Liver (tissue), 8 donors: ENCODE measurements at regions not wholly inside any gene's neighbourhood (a gene's known extent, or its start where the extent isn't known, plus 50 kb on each side); places are given as distances from the start of the nearest gene placed in this dataset.

Source experiments
- DNase-seq: peaks from one replicate; pipeline ENCODE4 v3.0.0-alpha.2; 2017; ENCODE audit warnings: low spot score
- H3K27ac ChIP-seq, 2 donors: one replicate each; pipeline ENCODE4 v1.7.0; 2013; ENCODE audit warnings: inconsistent platforms in 2 of 2, low read length in 2 of 2, control low read depth in 1 of 2, low read depth in 1 of 2, mild to moderate bottlenecking in 1 of 2
- H3K27me3 ChIP-seq, 4 donors: one replicate each; pipeline versions ENCODE4 v1.6.1 to v1.7.0; 2013; ENCODE audit warnings: low read length in 3 of 4, inconsistent platforms in 1 of 4, mild to moderate bottlenecking in 1 of 4, moderate library complexity in 1 of 4; ENCODE audit not compliant: control insufficient read depth in 4 of 4, insufficient read depth in 4 of 4
- H3K36me3 ChIP-seq, 4 donors: one replicate each; pipeline versions ENCODE4 v1.6.1 to v1.7.0; 2013; ENCODE audit warnings: low read length in 3 of 4, mild to moderate bottlenecking in 3 of 4, low read depth in 1 of 4, moderate library complexity in 1 of 4; ENCODE audit not compliant: control insufficient read depth in 4 of 4, insufficient read depth in 3 of 4
- H3K4me1 ChIP-seq, 4 donors: one replicate each; pipeline versions ENCODE4 v1.6.1 to v1.7.0; 2013; ENCODE audit warnings: low read length in 3 of 4, mild to moderate bottlenecking in 3 of 4, moderate library complexity in 1 of 4; ENCODE audit not compliant: control insufficient read depth in 4 of 4, insufficient read depth in 4 of 4
- H3K4me3 ChIP-seq, 3 donors: one replicate each; pipeline versions ENCODE4 v1.6.1 to v1.7.0; 2013; ENCODE audit warnings: low read length in 3 of 3, control low read depth in 1 of 3, low read depth in 1 of 3, mild to moderate bottlenecking in 1 of 3
- H3K9ac ChIP-seq, 2 donors: one replicate each; pipeline ENCODE4 v1.7.0; 2013; ENCODE audit warnings: low read length in 2 of 2, mild to moderate bottlenecking in 2 of 2, moderate library complexity in 2 of 2, control low read depth in 1 of 2, low read depth in 1 of 2
- H3K9me3 ChIP-seq, 4 donors: one replicate each; pipeline versions ENCODE4 v1.6.1 to v1.7.0; 2013; ENCODE audit warnings: low read length in 3 of 4; ENCODE audit not compliant: control insufficient read depth in 4 of 4
- EGR1 ChIP-seq, 2 donors: IDR thresholded peaks; 2 replicates each; pipeline ENCODE4 v1.6.1; 2016 to 2018; ENCODE audit warnings: antibody characterized with exemption in 2 of 2, low read depth in 2 of 2
- FOXA1 ChIP-seq: IDR thresholded peaks from 2 replicates; pipeline ENCODE4 v1.6.1; 2016; ENCODE audit warnings: antibody characterized with exemption
- FOXA2 ChIP-seq: IDR thresholded peaks from 2 replicates; pipeline ENCODE4 v1.6.1; 2016; ENCODE audit warnings: antibody characterized with exemption
- GABPA ChIP-seq, 2 donors: IDR thresholded peaks in 1 of 2; conservative IDR thresholded peaks in 1 of 2; 2 replicates each; pipeline ENCODE4 v1.6.1; 2016; ENCODE audit warnings: antibody characterized with exemption in 2 of 2, mild to moderate bottlenecking in 1 of 2, moderate library complexity in 1 of 2
- HNF4A ChIP-seq, 2 donors: conservative IDR thresholded peaks; 2 replicates each; pipeline ENCODE4 v1.6.1; 2016; ENCODE audit warnings: antibody characterized with exemption in 2 of 2, mild to moderate bottlenecking in 2 of 2
- HNF4G ChIP-seq: IDR thresholded peaks from 2 replicates; pipeline ENCODE4 v1.6.1; 2016; ENCODE audit warnings: antibody characterized with exemption
- JUND ChIP-seq, 2 donors: IDR thresholded peaks; 2 replicates each; pipeline ENCODE4 v1.6.1; 2016; ENCODE audit warnings: antibody characterized with exemption in 2 of 2
- NR2F2 ChIP-seq: IDR thresholded peaks from 2 replicates; pipeline ENCODE4 v1.6.1; 2016; ENCODE audit warnings: antibody characterized with exemption
- RAD21 ChIP-seq, 2 donors: IDR thresholded peaks; 2 replicates each; pipeline ENCODE4 v1.6.1; 2016; ENCODE audit warnings: antibody characterized with exemption in 2 of 2, mild to moderate bottlenecking in 2 of 2
- REST ChIP-seq: IDR thresholded peaks from 2 replicates; pipeline ENCODE4 v1.6.1; 2016; ENCODE audit warnings: antibody characterized with exemption, mild to moderate bottlenecking
- RXRA ChIP-seq, 2 donors: IDR thresholded peaks; 2 replicates each; pipeline ENCODE4 v1.6.1; 2017 to 2018; ENCODE audit warnings: antibody characterized with exemption in 2 of 2, mild to moderate bottlenecking in 1 of 2
- TAF1 ChIP-seq: conservative IDR thresholded peaks from 2 replicates; pipeline ENCODE4 v1.6.1; 2016; ENCODE audit warnings: antibody characterized with exemption, mild to moderate bottlenecking
- YY1 ChIP-seq: IDR thresholded peaks from 2 replicates; pipeline ENCODE4 v1.6.1; 2016; ENCODE audit warnings: antibody characterized with exemption, mild to moderate bottlenecking
- WGBS: extraction: QIAGEN DNeasy Blood & Tissue Kit; methylation state at CpG from one replicate; pipeline ENCODE4 v1.1.7; 2013; 5-methylcytosine and 5-hydroxymethylcytosine counted together
- TF ChIP-seq, protein P1 (sequence below): fragments of 150-350 bp; IDR thresholded peaks from 2 replicates; pipeline ENCODE4 v1.5.1; 2017; ENCODE audit warnings: improper control_type of control experiment, low read depth, low read length; ENCODE audit not compliant: missing input control
- TF ChIP-seq, protein P2 (sequence below): IDR thresholded peaks from 2 replicates; pipeline ENCODE4 v1.6.1; 2016; ENCODE audit warnings: antibody characterized with exemption
- TF ChIP-seq, protein P3 (sequence below): IDR thresholded peaks from 2 replicates; pipeline ENCODE4 v1.6.1; 2016; ENCODE audit warnings: antibody characterized with exemption
- donor health status: healthy.
- donor health status: healthy.
- donor health status: healthy.
- donor health status: healthy.
- donor health status: healthy.

- Histone ChIP-seq H3K36me3 (no peaks in the 10 kb centered on the region), H3K4me3 (no peak overlapping the region), H3K9me3 (no peaks in the 10 kb centered on the region), H3K27ac (no peak overlapping the region), H3K27me3 (no peaks in the 10 kb centered on the region), H3K9ac (no peak overlapping the region), H3K4me1 (no peaks in the 10 kb centered on the region)
- DNase-seq, result no peak
- no peak for TF ChIP-seq RAD21 (IDR thresholded peaks at IDR 0.05)
- no peak for TF ChIP-seq HNF4G
- TF ChIP-seq REST, result no peak
- no peak for TF ChIP-seq FOXA1
- no peak for TF ChIP-seq YY1
- no peak for TF ChIP-seq FOXA2
- TF ChIP-seq, protein P1, sequence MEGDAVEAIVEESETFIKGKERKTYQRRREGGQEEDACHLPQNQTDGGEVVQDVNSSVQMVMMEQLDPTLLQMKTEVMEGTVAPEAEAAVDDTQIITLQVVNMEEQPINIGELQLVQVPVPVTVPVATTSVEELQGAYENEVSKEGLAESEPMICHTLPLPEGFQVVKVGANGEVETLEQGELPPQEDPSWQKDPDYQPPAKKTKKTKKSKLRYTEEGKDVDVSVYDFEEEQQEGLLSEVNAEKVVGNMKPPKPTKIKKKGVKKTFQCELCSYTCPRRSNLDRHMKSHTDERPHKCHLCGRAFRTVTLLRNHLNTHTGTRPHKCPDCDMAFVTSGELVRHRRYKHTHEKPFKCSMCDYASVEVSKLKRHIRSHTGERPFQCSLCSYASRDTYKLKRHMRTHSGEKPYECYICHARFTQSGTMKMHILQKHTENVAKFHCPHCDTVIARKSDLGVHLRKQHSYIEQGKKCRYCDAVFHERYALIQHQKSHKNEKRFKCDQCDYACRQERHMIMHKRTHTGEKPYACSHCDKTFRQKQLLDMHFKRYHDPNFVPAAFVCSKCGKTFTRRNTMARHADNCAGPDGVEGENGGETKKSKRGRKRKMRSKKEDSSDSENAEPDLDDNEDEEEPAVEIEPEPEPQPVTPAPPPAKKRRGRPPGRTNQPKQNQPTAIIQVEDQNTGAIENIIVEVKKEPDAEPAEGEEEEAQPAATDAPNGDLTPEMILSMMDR, result no peak
- TF ChIP-seq EGR1 (IDR thresholded peaks at IDR 0.05; ENCODE audit: low read depth in 2 of 2), result no peak
- TF ChIP-seq, protein P2, sequence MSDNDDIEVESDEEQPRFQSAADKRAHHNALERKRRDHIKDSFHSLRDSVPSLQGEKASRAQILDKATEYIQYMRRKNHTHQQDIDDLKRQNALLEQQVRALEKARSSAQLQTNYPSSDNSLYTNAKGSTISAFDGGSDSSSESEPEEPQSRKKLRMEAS, result no peak
- TF ChIP-seq GABPA (IDR thresholded peaks at IDR 0.05 in 1 of 2, conservative IDR thresholded peaks at IDR 0.05 in 1 of 2), result no peak
- TF ChIP-seq NR2F2, result no peak
- no peak for TF ChIP-seq JUND (IDR thresholded peaks at IDR 0.05)
- 87% methylated on average over 10 of the region's 10 CpGs for WGBS
These were observed 145.9 kb downstream of the RTP5 start for GRCh38 chr2:242015108-242016065.

DNA sequence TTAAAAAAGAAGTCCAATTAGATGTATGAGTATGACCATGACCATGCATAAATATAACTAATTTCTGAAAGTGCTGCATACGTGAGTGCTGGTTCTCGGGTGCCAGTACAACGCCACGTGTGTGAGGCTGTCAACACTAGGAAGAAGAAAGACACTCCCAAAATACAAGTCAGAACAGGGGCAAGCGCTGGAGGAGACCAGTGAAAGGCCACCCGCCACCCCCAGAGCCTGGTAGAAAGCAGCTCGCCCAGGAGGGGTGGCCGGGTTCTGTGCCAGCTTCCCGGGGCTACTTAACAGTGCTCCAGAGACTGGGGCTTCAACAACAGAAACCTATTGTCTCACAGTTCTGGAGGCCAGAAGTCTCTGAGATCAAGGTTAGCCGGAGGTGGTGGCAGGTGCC, 147.6 kb downstream of the RTP5 start:
- Histone ChIP-seq H3K36me3 (no peaks in the 10 kb centered on the region), H3K9ac (no peak overlapping the region), H3K4me1 (no peaks in the 10 kb centered on the region), H3K9me3 (no peaks in the 10 kb centered on the region), H3K4me3 (no peak overlapping the region), H3K27me3 (no peaks in the 10 kb centered on the region), H3K27ac (no peak overlapping the region)
- DNase-seq, result no peak
- WGBS, result 93% methylated on average over 10 of the region's 10 CpGs
- TF ChIP-seq HNF4A (conservative IDR thresholded peaks at IDR 0.05) (no peak), GABPA (IDR thresholded peaks at IDR 0.05 in 1 of 2, conservative IDR thresholded peaks at IDR 0.05 in 1 of 2) (no peak), HNF4G (no peak), RXRA (IDR thresholded peaks at IDR 0.05) (no peak), RAD21 (IDR thresholded peaks at IDR 0.05) (no peak), EGR1 (IDR thresholded peaks at IDR 0.05; ENCODE audit: low read depth in 2 of 2) (no peak), YY1 (no peak), TAF1 (no peak), FOXA2 (no peak), JUND (IDR thresholded peaks at IDR 0.05) (no peak), FOXA1 (no peak), NR2F2 (no peak), REST (no peak)
- TF ChIP-seq, protein P1, result no peak
- TF ChIP-seq, protein P3, sequence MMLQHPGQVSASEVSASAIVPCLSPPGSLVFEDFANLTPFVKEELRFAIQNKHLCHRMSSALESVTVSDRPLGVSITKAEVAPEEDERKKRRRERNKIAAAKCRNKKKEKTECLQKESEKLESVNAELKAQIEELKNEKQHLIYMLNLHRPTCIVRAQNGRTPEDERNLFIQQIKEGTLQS, result no peak
- TF ChIP-seq, protein P2, result no peak
